SK-MEL-5 (cell line): ENCODE measurements at regions not wholly inside any gene's neighbourhood (a gene's known extent, or its start where the extent isn't known, plus 50 kb on each side); places are given as distances from the start of the nearest gene placed in this dataset.
A peak's percentile ranks its signal among the peaks of the same experiment; 100 is the strongest.

ENCODE experiments used
- DNase-seq: peaks from one replicate; pipeline ENCODE4 v3.0.0-alpha.2; 2016; ENCODE audit warnings: low read depth, low spot score
- in situ Hi-C: cut with HindIII; loops from 2 replicates; pipeline ENCODE4 v1.10.0; 2016; ENCODE audit warnings: low sequenced_read_pairs, high pct_unique_total_duplicates, low pct_unique_long_range_greater_than_20kb

GRCh38 chr20:24891546-24892393 is 57.3 kb upstream of the CST7 start:
- in situ Hi-C loops = no loop called here
- DNase-seq = no peak

GRCh38 chr20:24892522-24892921 is 56.5 kb upstream of the CST7 start:
- in situ Hi-C loops = no loop called here
- DNase-seq = no peak

- in situ Hi-C loops = no loop called here
Measured at GRCh38 chr20:24892931-24893330, 56.1 kb upstream of the CST7 start.

GRCh38 chr20:24894488-24894887 is 54.6 kb upstream of the CST7 start:
- in situ Hi-C loops = no loop called here
- DNase-seq = no peak

More at GRCh38 chr20:24892931-24893330, 56.1 kb upstream of the CST7 start:
- no peak for DNase-seq

GRCh38 chr20:24894967-24895366 is 54.1 kb upstream of the CST7 start:
- in situ Hi-C loops = no loop called here
- no peak for DNase-seq

- in situ Hi-C loops = no loop called here
Measured at GRCh38 chr20:24895431-24895830, 53.6 kb upstream of the CST7 start.

GRCh38 chr20:24895898-24896658 is 53.0 kb upstream of the CST7 start:
- DNase-seq = no peak
- in situ Hi-C loops = no loop called here

More at GRCh38 chr20:24895431-24895830, 53.6 kb upstream of the CST7 start:
- peak; percentile 37 for DNase-seq

GRCh38 chr20:24896984-24897383 is 52.1 kb upstream of the CST7 start:
- DNase-seq = no peak
- in situ Hi-C loops = no loop called here

- DNase-seq = no peak
- in situ Hi-C loops = no loop called here
Measured at GRCh38 chr20:24897974-24898373, 51.1 kb upstream of the CST7 start.

- no peak for DNase-seq
- in situ Hi-C loops = no loop called here
Measured at GRCh38 chr20:24899153-24899552, 49.9 kb upstream of the CST7 start.
